ENCODE measurements at regions not wholly inside any gene's neighbourhood (a gene's known extent, or its start where the extent isn't known, plus 50 kb on each side); places are given as distances from the start of the nearest gene placed in this dataset.

DNA sequence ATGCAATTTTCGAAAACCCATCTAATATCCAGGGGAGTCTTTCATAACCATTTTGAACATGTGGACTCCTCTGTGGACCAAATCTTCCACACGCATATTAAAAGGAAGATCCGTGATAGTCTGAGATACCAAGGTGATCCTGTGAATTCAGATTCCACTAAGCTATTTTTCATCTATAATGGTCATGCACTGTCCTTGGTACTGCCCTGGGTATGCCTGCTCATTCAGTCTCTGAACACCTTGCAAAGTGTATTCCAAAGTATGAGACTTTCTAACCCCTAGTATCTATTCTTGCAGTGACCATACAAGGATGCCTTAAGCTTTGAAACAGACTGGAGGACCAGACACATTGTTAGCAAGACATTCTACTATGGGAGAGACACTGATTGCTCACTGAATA, 217.6 kb upstream of the CCDC150 start:
- TF ChIP-seq, protein P1, sequence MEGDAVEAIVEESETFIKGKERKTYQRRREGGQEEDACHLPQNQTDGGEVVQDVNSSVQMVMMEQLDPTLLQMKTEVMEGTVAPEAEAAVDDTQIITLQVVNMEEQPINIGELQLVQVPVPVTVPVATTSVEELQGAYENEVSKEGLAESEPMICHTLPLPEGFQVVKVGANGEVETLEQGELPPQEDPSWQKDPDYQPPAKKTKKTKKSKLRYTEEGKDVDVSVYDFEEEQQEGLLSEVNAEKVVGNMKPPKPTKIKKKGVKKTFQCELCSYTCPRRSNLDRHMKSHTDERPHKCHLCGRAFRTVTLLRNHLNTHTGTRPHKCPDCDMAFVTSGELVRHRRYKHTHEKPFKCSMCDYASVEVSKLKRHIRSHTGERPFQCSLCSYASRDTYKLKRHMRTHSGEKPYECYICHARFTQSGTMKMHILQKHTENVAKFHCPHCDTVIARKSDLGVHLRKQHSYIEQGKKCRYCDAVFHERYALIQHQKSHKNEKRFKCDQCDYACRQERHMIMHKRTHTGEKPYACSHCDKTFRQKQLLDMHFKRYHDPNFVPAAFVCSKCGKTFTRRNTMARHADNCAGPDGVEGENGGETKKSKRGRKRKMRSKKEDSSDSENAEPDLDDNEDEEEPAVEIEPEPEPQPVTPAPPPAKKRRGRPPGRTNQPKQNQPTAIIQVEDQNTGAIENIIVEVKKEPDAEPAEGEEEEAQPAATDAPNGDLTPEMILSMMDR (IDR thresholded peaks at IDR 0.05): no peak
- no peak for TF ChIP-seq POLR2AphosphoS5 (IDR thresholded peaks at IDR 0.05)
